ENCODE measurements at regions not wholly inside any gene's neighbourhood (a gene's known extent, or its start where the extent isn't known, plus 50 kb on each side); places are given as distances from the start of the nearest gene placed in this dataset.
"Not testable (repeated sequence)": the region's sequence is repeated elsewhere in the genome, so short reads cannot be mapped to it uniquely, and the experiment has no call there.

DNA sequence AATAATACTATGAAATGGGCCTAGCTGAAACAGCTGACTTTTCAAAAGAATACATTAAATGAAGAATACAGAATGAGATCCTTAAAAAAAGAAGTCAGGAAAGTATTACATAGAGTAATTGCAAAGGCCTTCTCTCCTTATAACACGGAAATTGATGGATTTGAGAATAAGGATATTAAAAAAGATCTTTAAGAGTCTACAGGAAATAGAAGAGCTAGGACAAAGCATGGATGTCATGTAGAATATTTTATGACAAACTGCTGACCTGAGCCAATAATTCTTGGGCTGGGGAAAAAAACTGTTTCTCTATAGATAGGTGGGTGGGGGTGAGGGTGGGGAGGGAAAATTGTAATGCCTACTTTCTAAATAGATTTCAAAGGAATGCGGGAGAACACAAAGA lies 633.6 kb downstream of the TTLL7 start:
- not testable (repeated sequence) for H2BK12ac ChIP-seq (ENCODE audit: low read length); H3K36me3 ChIP-seq (ENCODE audit: control insufficient read depth in 1 of 2, insufficient read depth in 2 of 2, low read length in 2 of 2); DNase-seq; H4K12ac ChIP-seq (ENCODE audit: low read depth, low read length); H3K27me3 ChIP-seq (ENCODE audit: insufficient read depth, low read length); H2BK5ac ChIP-seq (ENCODE audit: low read depth, low read length, poor library complexity); H3K27ac ChIP-seq (ENCODE audit: low read depth, low read length); H3K79me1 ChIP-seq (ENCODE audit: low read length); H3K4me2 ChIP-seq (ENCODE audit: low read length); H3K9ac ChIP-seq (ENCODE audit: low read length); H3K79me2 ChIP-seq (ENCODE audit: control insufficient read depth, insufficient read depth, low read length, poor library complexity); H3K14ac ChIP-seq (ENCODE audit: low read length); H3K9me3 ChIP-seq (ENCODE audit: insufficient read depth, low read depth, low read length); H4K91ac ChIP-seq (ENCODE audit: low read depth, low read length); H3K4me1 ChIP-seq (ENCODE audit: control insufficient read depth in 1 of 2, insufficient read depth in 2 of 2, low read length in 2 of 2); H3K23ac ChIP-seq (ENCODE audit: low read length); H2AK5ac ChIP-seq (ENCODE audit: low read length); H2AFZ ChIP-seq (ENCODE audit: insufficient read depth, low read length, poor library complexity); H3K4ac ChIP-seq (ENCODE audit: low read depth, low read length); H4K8ac ChIP-seq (ENCODE audit: low read depth, low read length); H2BK120ac ChIP-seq (ENCODE audit: insufficient read depth, low read length, poor library complexity); H3K18ac ChIP-seq (ENCODE audit: low read length); H3K4me3 ChIP-seq (ENCODE audit: low read depth, low read length)
- no CpG with 5 or more reads among the region's 2 CpGs for WGBS (ENCODE audit: extremely low coverage, insufficient coverage, insufficient read length)

- not testable (repeated sequence) for H2AK5ac ChIP-seq (ENCODE audit: low read length); H3K4me1 ChIP-seq (ENCODE audit: control insufficient read depth in 1 of 2, insufficient read depth in 2 of 2, low read length in 2 of 2); H2AFZ ChIP-seq (ENCODE audit: insufficient read depth, low read length, poor library complexity); H2BK5ac ChIP-seq (ENCODE audit: low read depth, low read length, poor library complexity); H3K4me3 ChIP-seq (ENCODE audit: low read depth, low read length); H3K36me3 ChIP-seq (ENCODE audit: control insufficient read depth in 1 of 2, insufficient read depth in 2 of 2, low read length in 2 of 2); H4K91ac ChIP-seq (ENCODE audit: low read depth, low read length); DNase-seq; H3K27me3 ChIP-seq (ENCODE audit: insufficient read depth, low read length); H2BK120ac ChIP-seq (ENCODE audit: insufficient read depth, low read length, poor library complexity); H3K4me2 ChIP-seq (ENCODE audit: low read length); H2BK12ac ChIP-seq (ENCODE audit: low read length); H3K79me1 ChIP-seq (ENCODE audit: low read length); H4K8ac ChIP-seq (ENCODE audit: low read depth, low read length); H3K18ac ChIP-seq (ENCODE audit: low read length); H3K9ac ChIP-seq (ENCODE audit: low read length); H4K12ac ChIP-seq (ENCODE audit: low read depth, low read length); H3K27ac ChIP-seq (ENCODE audit: low read depth, low read length); H3K79me2 ChIP-seq (ENCODE audit: control insufficient read depth, insufficient read depth, low read length, poor library complexity); H3K9me3 ChIP-seq (ENCODE audit: insufficient read depth, low read depth, low read length); H3K23ac ChIP-seq (ENCODE audit: low read length); H3K14ac ChIP-seq (ENCODE audit: low read length); H3K4ac ChIP-seq (ENCODE audit: low read depth, low read length)
- no CpG with 5 or more reads among the region's 3 CpGs for WGBS (ENCODE audit: extremely low coverage, insufficient coverage, insufficient read length)
Measured at GRCh38 chr1:83345375-83345774, 653.6 kb downstream of the TTLL7 start.

- not testable (repeated sequence) for H3K79me1 ChIP-seq (ENCODE audit: low read length); H3K4me2 ChIP-seq (ENCODE audit: low read length); H3K27ac ChIP-seq (ENCODE audit: low read depth, low read length); H3K4ac ChIP-seq (ENCODE audit: low read depth, low read length); H2BK12ac ChIP-seq (ENCODE audit: low read length); H3K36me3 ChIP-seq (ENCODE audit: control insufficient read depth in 1 of 2, insufficient read depth in 2 of 2, low read length in 2 of 2); H3K23ac ChIP-seq (ENCODE audit: low read length); H3K9ac ChIP-seq (ENCODE audit: low read length); H2AFZ ChIP-seq (ENCODE audit: insufficient read depth, low read length, poor library complexity); H2BK5ac ChIP-seq (ENCODE audit: low read depth, low read length, poor library complexity); H2BK120ac ChIP-seq (ENCODE audit: insufficient read depth, low read length, poor library complexity); H4K12ac ChIP-seq (ENCODE audit: low read depth, low read length); H3K79me2 ChIP-seq (ENCODE audit: control insufficient read depth, insufficient read depth, low read length, poor library complexity); H3K4me3 ChIP-seq (ENCODE audit: low read depth, low read length); H4K8ac ChIP-seq (ENCODE audit: low read depth, low read length); H2AK5ac ChIP-seq (ENCODE audit: low read length); H3K27me3 ChIP-seq (ENCODE audit: insufficient read depth, low read length); H3K18ac ChIP-seq (ENCODE audit: low read length); DNase-seq; H3K9me3 ChIP-seq (ENCODE audit: insufficient read depth, low read depth, low read length); H3K14ac ChIP-seq (ENCODE audit: low read length); H3K4me1 ChIP-seq (ENCODE audit: control insufficient read depth in 1 of 2, insufficient read depth in 2 of 2, low read length in 2 of 2); H4K91ac ChIP-seq (ENCODE audit: low read depth, low read length)
- no CpG with 5 or more reads among the region's 6 CpGs for WGBS (ENCODE audit: extremely low coverage, insufficient coverage, insufficient read length)
Measured at GRCh38 chr1:83343767-83344166, 655.2 kb downstream of the TTLL7 start.

DNA sequence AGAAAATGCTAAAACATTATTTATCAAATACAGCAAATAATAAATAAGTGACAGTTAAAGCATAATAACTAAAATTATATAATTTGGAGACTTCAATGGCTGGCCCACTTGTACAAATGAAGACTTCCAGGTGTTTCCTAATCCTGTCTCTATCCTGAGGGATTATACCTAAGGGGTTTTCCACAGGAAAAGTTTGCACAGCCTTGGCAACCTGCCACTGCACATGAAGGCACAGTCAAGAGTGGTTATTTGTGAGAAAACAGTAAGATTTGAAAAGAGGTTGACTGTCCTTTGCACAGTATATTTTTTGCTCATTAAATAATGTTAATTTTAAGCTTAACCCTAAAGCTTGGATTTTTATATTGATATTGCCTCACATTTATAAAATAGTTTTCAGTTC lies 655.9 kb downstream of the TTLL7 start:
- H3K4me2 ChIP-seq (ENCODE audit: low read length); H2BK120ac ChIP-seq (ENCODE audit: insufficient read depth, low read length, poor library complexity); H4K12ac ChIP-seq (ENCODE audit: low read depth, low read length); DNase-seq; H3K79me2 ChIP-seq (ENCODE audit: control insufficient read depth, insufficient read depth, low read length, poor library complexity); H3K4ac ChIP-seq (ENCODE audit: low read depth, low read length); H4K91ac ChIP-seq (ENCODE audit: low read depth, low read length); H3K9me3 ChIP-seq (ENCODE audit: insufficient read depth, low read depth, low read length); H2AK5ac ChIP-seq (ENCODE audit: low read length); H3K4me1 ChIP-seq (ENCODE audit: control insufficient read depth in 1 of 2, insufficient read depth in 2 of 2, low read length in 2 of 2); H3K27me3 ChIP-seq (ENCODE audit: insufficient read depth, low read length); H3K79me1 ChIP-seq (ENCODE audit: low read length); H3K23ac ChIP-seq (ENCODE audit: low read length); H3K4me3 ChIP-seq (ENCODE audit: low read depth, low read length); H2BK5ac ChIP-seq (ENCODE audit: low read depth, low read length, poor library complexity); H2AFZ ChIP-seq (ENCODE audit: insufficient read depth, low read length, poor library complexity); H3K18ac ChIP-seq (ENCODE audit: low read length); H3K9ac ChIP-seq (ENCODE audit: low read length); H4K8ac ChIP-seq (ENCODE audit: low read depth, low read length); H3K27ac ChIP-seq (ENCODE audit: low read depth, low read length); H2BK12ac ChIP-seq (ENCODE audit: low read length); H3K14ac ChIP-seq (ENCODE audit: low read length); H3K36me3 ChIP-seq (ENCODE audit: control insufficient read depth in 1 of 2, insufficient read depth in 2 of 2, low read length in 2 of 2): not testable (repeated sequence)

DNA sequence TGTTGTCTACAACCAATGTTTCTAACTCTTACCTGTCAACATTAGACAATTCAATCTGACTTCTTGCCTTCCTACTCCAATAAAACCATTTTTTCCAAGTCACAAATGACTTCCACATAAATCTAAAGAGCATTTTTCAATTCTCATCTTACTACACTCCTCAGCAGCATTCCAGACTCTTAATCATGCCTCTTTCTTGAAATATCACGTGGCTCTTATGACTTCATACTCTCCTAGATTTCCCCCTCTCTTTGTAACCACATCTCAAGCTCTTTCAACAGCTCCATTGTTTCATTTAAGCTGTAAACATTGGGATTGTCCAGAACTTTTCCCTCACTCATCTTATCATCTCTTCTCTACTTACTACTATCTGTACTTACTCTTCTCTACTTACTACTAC lies 666.6 kb downstream of the TTLL7 start:
- H2BK12ac ChIP-seq (ENCODE audit: low read length); H3K27ac ChIP-seq (ENCODE audit: low read depth, low read length); H3K79me1 ChIP-seq (ENCODE audit: low read length); H3K23ac ChIP-seq (ENCODE audit: low read length); H2BK120ac ChIP-seq (ENCODE audit: insufficient read depth, low read length, poor library complexity); H3K9me3 ChIP-seq (ENCODE audit: insufficient read depth, low read depth, low read length); H3K14ac ChIP-seq (ENCODE audit: low read length); H4K12ac ChIP-seq (ENCODE audit: low read depth, low read length); H4K91ac ChIP-seq (ENCODE audit: low read depth, low read length); H3K4ac ChIP-seq (ENCODE audit: low read depth, low read length); H2BK5ac ChIP-seq (ENCODE audit: low read depth, low read length, poor library complexity); H3K36me3 ChIP-seq (ENCODE audit: control insufficient read depth in 1 of 2, insufficient read depth in 2 of 2, low read length in 2 of 2); H3K4me3 ChIP-seq (ENCODE audit: low read depth, low read length); H3K9ac ChIP-seq (ENCODE audit: low read length); H3K18ac ChIP-seq (ENCODE audit: low read length); H3K79me2 ChIP-seq (ENCODE audit: control insufficient read depth, insufficient read depth, low read length, poor library complexity); H3K4me1 ChIP-seq (ENCODE audit: control insufficient read depth in 1 of 2, insufficient read depth in 2 of 2, low read length in 2 of 2); H3K27me3 ChIP-seq (ENCODE audit: insufficient read depth, low read length); H2AK5ac ChIP-seq (ENCODE audit: low read length); H3K4me2 ChIP-seq (ENCODE audit: low read length); H2AFZ ChIP-seq (ENCODE audit: insufficient read depth, low read length, poor library complexity); DNase-seq; H4K8ac ChIP-seq (ENCODE audit: low read depth, low read length): not testable (repeated sequence)
- WGBS (ENCODE audit: extremely low coverage, insufficient coverage, insufficient read length), result no CpG with 5 or more reads among the region's 1 CpG
